ENCODE measurements at regions not wholly inside any gene's neighbourhood (a gene's known extent, or its start where the extent isn't known, plus 50 kb on each side); places are given as distances from the start of the nearest gene placed in this dataset.

- DNase-seq (ENCODE audit: low read depth, low spot score) (no peak), ATAC-seq (no peak), FAIRE-seq (no peak)
- Histone ChIP-seq H3K27me3 (replicated peaks in 1 of 2; ENCODE audit: control insufficient read depth in 2 of 2, insufficient read depth in 2 of 2, low read length in 1 of 2) (no peaks in the 10 kb centered on the region), H3K36me3 (ENCODE audit: control insufficient read depth in 2 of 2, insufficient read depth in 2 of 2, low read length in 1 of 2) (no peaks in the 10 kb centered on the region), H3K79me2 (ENCODE audit: control insufficient read depth, insufficient read depth, low read length) (no peaks in the 10 kb centered on the region), H3K9ac (ENCODE audit: control insufficient read depth, insufficient read depth, low read length) (no peak overlapping the region), H3K4me3 (no peak overlapping the region), H3K27ac (ENCODE audit: control insufficient read depth, insufficient read depth) (no peak overlapping the region), H4K20me1 (ENCODE audit: control insufficient read depth, insufficient read depth) (no peaks in the 10 kb centered on the region), H3K9me3 (replicated peaks; ENCODE audit: control insufficient read depth, insufficient read depth, low read length) (no peaks in the 10 kb centered on the region), H2AFZ (ENCODE audit: control insufficient read depth, low read depth, low read length) (no peak overlapping the region), H3K4me2 (ENCODE audit: control insufficient read depth, insufficient read depth) (no peak overlapping the region), H3K4me1 (ENCODE audit: control insufficient read depth, insufficient read depth, low read length) (no peaks in the 10 kb centered on the region)
- ChIA-PET RAD21 (ENCODE audit: unreplicated experiment) (no interaction called here), SMC1A (ENCODE audit: uncharacterized antibody, unreplicated experiment) (interaction anchor here (0.8 to 1.6 kb wide), 3 partner anchors 15 to 28 kb away, joined by 3 to 4 read pairs (median 3); no protein-coding TSS in a partner anchor), POLR2A (no interaction called here), CTCF (interaction anchor here (0.9 kb wide), 1 partner anchor 9 kb away, joined by 3 read pairs; no protein-coding TSS in a partner anchor)
- 0% methylated on average over 1 of the region's 1 CpG for WGBS (ENCODE audit: insufficient coverage, insufficient replicate concordance, low lambda C conversion rate, missing lambda C conversion rate)
- in situ Hi-C loops (cut with MboI): no loop called here
- intact Hi-C loops (cut with micrococcal nuclease; ENCODE audit: unreplicated experiment): no loop called here
- BruUV-seq (replicated peaks): no TSS peak
- TF ChIP-seq ZNF24 (IDR thresholded peaks at IDR 0.05): no peak
- no peak for TF ChIP-seq BACH1 (IDR thresholded peaks at IDR 0.05; ENCODE audit: borderline replicate concordance)
- no peak for TF ChIP-seq NFYA (IDR thresholded peaks at IDR 0.05; ENCODE audit: borderline replicate concordance, low read depth, low read length)
- no peak for TF ChIP-seq ZNF384 (IDR thresholded peaks at IDR 0.05; ENCODE audit: borderline replicate concordance, low read depth, low read length)
- TF ChIP-seq CREM (IDR thresholded peaks at IDR 0.05; ENCODE audit: low read depth): no peak
- TF ChIP-seq NKRF (conservative IDR thresholded peaks at IDR 0.05): no peak
- TF ChIP-seq HDAC2 (IDR thresholded peaks at IDR 0.05): no peak
- TF ChIP-seq, protein P1, sequence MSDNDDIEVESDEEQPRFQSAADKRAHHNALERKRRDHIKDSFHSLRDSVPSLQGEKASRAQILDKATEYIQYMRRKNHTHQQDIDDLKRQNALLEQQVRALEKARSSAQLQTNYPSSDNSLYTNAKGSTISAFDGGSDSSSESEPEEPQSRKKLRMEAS (IDR thresholded peaks at IDR 0.05; ENCODE audit: low read depth, low read length): no peak
- TF ChIP-seq SREBF2 (IDR thresholded peaks at IDR 0.05; ENCODE audit: low read length): no peak
- no peak for TF ChIP-seq NBN (IDR thresholded peaks at IDR 0.05)
Measured at GRCh38 chr3:165532851-165533250, 304.4 kb downstream of the BCHE start.

All from GM12878 (cell line).